Vagina (tissue), 2 donors: ENCODE measurements at regions not wholly inside any gene's neighbourhood (a gene's known extent, or its start where the extent isn't known, plus 50 kb on each side); places are given as distances from the start of the nearest gene placed in this dataset.

Experiments
- DNase-seq, 2 donors: peaks; one replicate each; pipeline ENCODE4 v3.0.0-alpha.2; 2017; ENCODE audit errors: extremely low spot score in 2 of 2
- H3K27ac ChIP-seq: fragments of 200-600 bp; sonication (generic); one replicate; pipeline ENCODE4 v1.5.1; 2019
- H3K27me3 ChIP-seq: fragments of 200-600 bp; sonication (generic); one replicate; pipeline ENCODE4 v1.5.1; 2019
- H3K36me3 ChIP-seq, 2 donors: fragments of 200-600 bp; sonication (generic); one replicate each; pipeline ENCODE4 v1.5.1; 2017 to 2019
- H3K4me1 ChIP-seq: fragments of 200-600 bp; sonication (generic); one replicate; pipeline ENCODE4 v1.5.1; 2019
- H3K4me3 ChIP-seq, 2 donors: fragments of 200-600 bp; sonication (generic); 1 replicate in 1 of 2; 2 replicates in 1 of 2; pipeline ENCODE4 v1.5.1; 2016 to 2019
- H3K9me3 ChIP-seq: fragments of 200-600 bp; sonication (generic); one replicate; pipeline ENCODE4 v1.5.1; 2019
- CTCF ChIP-seq, 3 experiments: fragments of 450-650 bp in 2 of 3; fragments of 200-600 bp in 1 of 3; sonication (generic) in 1 of 3; IDR thresholded peaks; one replicate each; pipeline ENCODE4 v1.5.1; 2017 to 2019; ENCODE audit warnings: antibody characterized with exemption in 3 of 3, mild to moderate bottlenecking in 2 of 3, moderate library complexity in 2 of 3
- POLR2A ChIP-seq, 2 donors: fragments of 450-650 bp; IDR thresholded peaks; one replicate each; pipeline ENCODE4 v1.6.1; 2017; ENCODE audit warnings: antibody characterized with exemption in 2 of 2, mild to moderate bottlenecking in 2 of 2, moderate library complexity in 2 of 2
- POLR2AphosphoS5 ChIP-seq, 2 donors: sonication (generic); formaldehyde crosslinking; IDR thresholded peaks; one replicate each; pipeline ENCODE4 v1.9.0; 2017; ENCODE audit warnings: antibody characterized with exemption in 2 of 2, mild to moderate bottlenecking in 2 of 2, low read depth in 1 of 2; ENCODE audit not compliant: insufficient read depth in 1 of 2
- intact Hi-C: fragments of 100-400 bp; cut with DNase I; formaldehyde crosslinking; loops from one replicate; pipeline ENCODE4 v1.15.1; 2023

- no peak for DNase-seq
- H3K4me3 ChIP-seq: no peak overlapping the region
- TF ChIP-seq POLR2A (IDR thresholded peaks at IDR 0.05) (no peak), CTCF (IDR thresholded peaks at IDR 0.05) (no peak), POLR2AphosphoS5 (IDR thresholded peaks at IDR 0.05; ENCODE audit: insufficient read depth in 1 of 2, low read depth in 1 of 2) (no peak)
- H3K4me1 ChIP-seq: no peaks in the 10 kb centered on the region
- H3K9me3 ChIP-seq: no peaks in the 10 kb centered on the region
- H3K36me3 ChIP-seq: peaks cover 0 to 37% of the 10 kb centered on the region in 2 donors
- no peak overlapping the region for H3K27ac ChIP-seq
- H3K27me3 ChIP-seq: no peaks in the 10 kb centered on the region
- intact Hi-C loops: no loop called here
Observed at GRCh38 chr12:124464062-124464461, 103.3 kb downstream of the NCOR2 start.

- peaks cover 0 to 39% of the 10 kb centered on the region in 2 donors for H3K36me3 ChIP-seq
- no peaks in the 10 kb centered on the region for H3K9me3 ChIP-seq
- TF ChIP-seq CTCF (IDR thresholded peaks at IDR 0.05): no peak
- no peak overlapping the region for H3K27ac ChIP-seq
- no peaks in the 10 kb centered on the region for H3K27me3 ChIP-seq
- intact Hi-C loops: no loop called here
- no peak overlapping the region for H3K4me3 ChIP-seq
- peaks cover 2% of the 10 kb centered on the region for H3K4me1 ChIP-seq
- DNase-seq: no peak
Observed at GRCh38 chr12:124463341-124463921, 104.0 kb downstream of the NCOR2 start.

GRCh38 chr12:124462750-124463149 lies 104.7 kb downstream of the NCOR2 start:
- H3K27ac ChIP-seq: no peak overlapping the region
- no peak for DNase-seq
- no peaks in the 10 kb centered on the region for H3K9me3 ChIP-seq
- peaks cover 0 to 39% of the 10 kb centered on the region in 2 donors for H3K36me3 ChIP-seq
- H3K4me3 ChIP-seq: no peak overlapping the region
- intact Hi-C loops: no loop called here
- TF ChIP-seq CTCF (IDR thresholded peaks at IDR 0.05) (no peak), POLR2AphosphoS5 (IDR thresholded peaks at IDR 0.05; ENCODE audit: insufficient read depth in 1 of 2, low read depth in 1 of 2) (no peak), POLR2A (IDR thresholded peaks at IDR 0.05) (no peak)
- H3K4me1 ChIP-seq: peaks cover 9% of the 10 kb centered on the region
- H3K27me3 ChIP-seq: no peaks in the 10 kb centered on the region

- H3K4me1 ChIP-seq: peaks cover 14% of the 10 kb centered on the region
- intact Hi-C loops: no loop called here
- no peak for DNase-seq
- no peaks in the 10 kb centered on the region for H3K9me3 ChIP-seq
- H3K27ac ChIP-seq: no peak overlapping the region
- no peaks in the 10 kb centered on the region for H3K27me3 ChIP-seq
- no peak for TF ChIP-seq CTCF (IDR thresholded peaks at IDR 0.05)
- TF ChIP-seq POLR2AphosphoS5 (IDR thresholded peaks at IDR 0.05; ENCODE audit: insufficient read depth in 1 of 2, low read depth in 1 of 2): no peak
- TF ChIP-seq POLR2A (IDR thresholded peaks at IDR 0.05): no peak
- no peak overlapping the region for H3K4me3 ChIP-seq
- peaks cover 0 to 39% of the 10 kb centered on the region in 2 donors for H3K36me3 ChIP-seq
Observed at GRCh38 chr12:124461851-124462623, 105.4 kb downstream of the NCOR2 start.

GRCh38 chr12:124461241-124461673 lies 106.2 kb downstream of the NCOR2 start:
- Histone ChIP-seq H3K4me3 (no peak overlapping the region), H3K36me3 (peaks cover 0 to 35% of the 10 kb centered on the region in 2 donors), H3K9me3 (no peaks in the 10 kb centered on the region), H3K4me1 (peaks cover 22% of the 10 kb centered on the region), H3K27ac (no peak overlapping the region), H3K27me3 (no peaks in the 10 kb centered on the region)
- intact Hi-C loops: no loop called here
- TF ChIP-seq POLR2AphosphoS5 (IDR thresholded peaks at IDR 0.05; ENCODE audit: insufficient read depth in 1 of 2, low read depth in 1 of 2) (no peak), CTCF (IDR thresholded peaks at IDR 0.05) (no peak), POLR2A (IDR thresholded peaks at IDR 0.05) (no peak)
- no peak for DNase-seq
